GM21619 (cell line): ENCODE measurements at regions not wholly inside any gene's neighbourhood (a gene's known extent, or its start where the extent isn't known, plus 50 kb on each side); places are given as distances from the start of the nearest gene placed in this dataset.

Experiments
- ATAC-seq: cut with Tn5 transposase; IDR thresholded peaks from one replicate; pipeline ENCODE4 v1.9.1; 2021; ENCODE audit not compliant: unreplicated experiment

DNA sequence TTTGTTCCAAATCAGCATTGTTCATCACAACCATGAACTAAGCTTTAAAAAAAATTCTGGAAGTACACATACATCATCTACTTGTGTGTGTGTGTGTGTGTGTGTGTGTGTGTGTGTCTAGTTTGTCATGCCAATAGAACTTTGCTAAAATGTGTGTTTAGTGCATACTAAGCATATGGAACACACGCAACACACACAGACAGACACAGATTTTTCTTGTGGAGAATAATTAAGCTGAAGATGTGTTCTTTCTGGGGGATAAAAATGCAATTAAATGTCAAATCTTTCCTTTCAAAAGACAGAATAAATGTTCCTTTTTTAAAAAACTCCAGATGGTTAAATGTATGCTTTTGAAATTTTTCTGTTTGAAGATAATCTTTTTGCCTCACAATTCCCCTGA, 530.4 kb upstream of the INTU start:
- ATAC-seq, result no peak

DNA sequence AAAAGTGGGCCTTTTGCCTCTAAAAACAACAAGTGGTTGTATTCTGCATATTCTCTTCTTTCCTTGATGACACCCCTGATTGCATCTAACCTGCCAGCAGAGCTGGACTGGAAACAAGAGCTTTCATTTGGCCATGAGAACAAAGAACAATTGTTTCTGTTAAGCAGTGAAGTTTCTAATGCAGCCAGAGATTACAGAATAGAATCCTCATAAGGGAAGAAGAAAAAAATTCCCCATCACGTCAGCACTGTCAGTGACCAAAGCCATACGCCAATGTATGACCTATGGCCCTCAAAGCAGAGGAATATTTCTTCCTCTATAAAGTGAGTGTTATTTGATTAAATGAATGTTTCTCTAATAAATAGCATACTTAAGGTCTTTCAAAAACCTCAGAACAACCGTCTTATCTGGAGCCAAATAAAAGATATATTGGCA, 529.1 kb upstream of the INTU start:
- ATAC-seq, result no peak

DNA sequence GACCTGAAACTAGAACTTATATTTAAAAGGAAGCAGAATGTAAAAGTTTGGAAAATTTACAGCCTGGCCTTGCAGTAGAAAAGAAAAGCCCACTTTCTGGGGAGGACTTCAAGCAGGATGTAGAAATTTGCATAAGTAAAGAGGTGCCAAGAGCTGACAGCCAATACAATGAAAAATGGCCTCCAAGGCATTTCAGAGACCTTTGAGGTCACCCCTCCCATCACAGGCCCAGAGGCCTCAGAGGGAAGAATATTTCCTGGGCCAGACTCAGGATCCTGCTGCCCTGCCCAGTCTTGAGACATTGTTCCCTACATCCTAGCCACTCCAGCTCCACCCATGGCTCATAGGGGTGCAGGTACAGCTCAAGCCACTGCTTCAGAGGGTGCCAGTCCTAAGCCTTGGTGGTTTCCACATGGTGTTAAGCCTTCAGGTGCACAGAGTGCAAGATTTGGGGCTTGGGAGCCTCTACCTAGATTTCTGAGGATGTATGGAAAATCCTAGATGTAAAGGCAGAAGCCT, 518.9 kb upstream of the INTU start:
- ATAC-seq, result no peak

DNA sequence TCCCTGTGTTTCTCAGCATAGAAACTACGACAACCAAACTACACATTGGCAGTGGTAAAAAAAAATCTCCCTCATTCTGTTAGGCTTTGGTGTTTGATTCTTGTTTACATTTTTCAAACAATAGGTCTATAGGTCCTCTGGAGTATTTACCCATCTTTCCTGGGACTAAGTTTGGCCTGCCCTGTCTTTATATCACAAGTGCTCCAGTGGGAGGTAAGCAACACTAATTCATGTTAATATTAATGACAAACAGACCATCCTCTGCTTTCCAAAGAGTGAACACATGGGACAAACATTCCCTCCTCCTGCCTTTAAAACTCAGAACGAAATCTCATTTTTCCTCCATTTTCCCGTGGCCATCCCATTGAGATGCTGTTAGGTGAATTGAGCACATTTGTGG, 514.1 kb upstream of the INTU start:
- no peak for ATAC-seq

DNA sequence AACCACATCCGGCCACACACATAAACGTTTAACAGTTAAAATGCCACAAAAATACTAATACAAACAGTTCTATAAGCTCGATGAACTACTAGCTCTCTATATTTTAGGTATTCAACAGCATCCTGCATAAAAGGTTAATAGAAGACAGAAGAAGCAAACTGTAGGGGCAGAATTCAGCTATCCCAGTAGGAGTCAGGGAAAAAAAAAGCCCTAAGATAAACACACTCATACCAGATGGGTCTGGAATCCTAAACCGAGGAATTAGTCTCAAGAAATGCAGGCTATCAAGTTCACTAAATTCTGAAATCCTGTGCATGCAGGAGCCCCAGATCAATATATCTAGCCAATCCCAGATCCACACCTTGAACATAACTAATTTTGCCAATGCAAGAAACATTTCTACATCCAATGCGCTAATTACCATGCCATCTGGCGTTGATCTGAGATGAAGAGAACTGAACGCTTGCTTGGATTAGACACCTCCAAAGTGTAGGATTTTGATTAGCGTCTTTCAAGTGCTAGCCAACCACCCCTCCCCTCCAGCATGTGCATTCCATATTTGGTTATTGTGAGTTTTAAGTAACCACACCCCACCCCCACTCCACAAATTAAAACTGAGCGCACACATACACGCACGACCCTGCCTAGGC, 512.2 kb upstream of the INTU start:
- no peak for ATAC-seq

DNA sequence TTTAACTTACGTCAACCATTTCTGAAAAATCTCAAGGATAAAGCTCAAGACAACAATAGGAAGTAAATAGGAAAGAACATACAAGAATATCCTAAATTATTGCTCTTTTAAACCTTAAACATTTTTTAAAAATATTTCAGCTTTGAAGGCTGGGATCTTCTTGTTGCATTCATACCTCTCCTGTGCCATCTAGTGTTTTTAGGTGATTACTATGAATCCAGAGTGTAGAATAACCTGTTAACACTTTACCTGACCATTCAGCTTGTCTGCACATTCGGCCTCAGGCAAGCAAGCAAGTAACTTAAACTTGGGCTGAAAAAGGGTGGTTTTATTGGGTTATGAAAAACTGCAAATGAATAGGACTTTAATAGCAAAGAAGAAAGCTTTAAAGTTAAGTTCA, 507.8 kb upstream of the INTU start:
- no peak for ATAC-seq

DNA sequence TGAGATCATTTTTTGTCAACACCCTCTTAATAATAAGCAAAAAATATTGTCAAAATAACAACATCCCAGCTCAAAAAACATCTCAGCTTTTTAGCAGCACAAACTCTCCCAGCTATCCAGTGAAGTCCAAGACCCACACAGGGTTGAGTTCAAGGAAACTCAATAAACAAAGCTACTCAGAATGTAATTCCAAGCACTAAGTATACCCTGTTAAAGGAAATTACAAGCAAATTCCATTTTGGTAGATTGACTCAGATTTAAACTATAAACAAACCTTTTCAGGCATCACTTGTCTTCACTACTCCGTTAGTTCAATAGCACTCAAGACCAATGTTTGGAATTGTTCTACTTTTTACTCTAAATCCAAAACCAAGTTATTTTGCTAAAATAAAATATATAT, 506.0 kb upstream of the INTU start:
- no peak for ATAC-seq

DNA sequence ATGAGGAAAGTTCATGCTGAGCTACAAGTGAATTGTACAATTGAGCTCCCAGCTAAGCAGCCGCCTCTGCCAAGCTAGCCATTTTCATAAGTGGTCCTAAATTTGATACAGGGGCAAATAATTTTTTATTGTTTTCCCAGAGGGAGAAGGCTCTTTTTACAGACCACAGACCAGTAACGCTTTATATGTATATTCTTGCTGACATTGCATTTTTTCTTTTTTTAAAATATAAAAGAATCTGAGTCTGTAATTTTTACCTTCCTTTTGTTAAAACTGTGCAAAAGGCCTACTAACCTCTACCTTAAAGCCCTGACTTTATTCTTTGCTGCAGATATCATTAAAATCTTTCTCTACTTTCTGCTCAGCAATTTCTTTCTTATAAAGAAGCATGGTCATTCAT, 501.2 kb upstream of the INTU start:
- no peak for ATAC-seq

- no peak for ATAC-seq
Observed at GRCh38 chr4:127134490-127134889, 498.3 kb upstream of the INTU start.

DNA sequence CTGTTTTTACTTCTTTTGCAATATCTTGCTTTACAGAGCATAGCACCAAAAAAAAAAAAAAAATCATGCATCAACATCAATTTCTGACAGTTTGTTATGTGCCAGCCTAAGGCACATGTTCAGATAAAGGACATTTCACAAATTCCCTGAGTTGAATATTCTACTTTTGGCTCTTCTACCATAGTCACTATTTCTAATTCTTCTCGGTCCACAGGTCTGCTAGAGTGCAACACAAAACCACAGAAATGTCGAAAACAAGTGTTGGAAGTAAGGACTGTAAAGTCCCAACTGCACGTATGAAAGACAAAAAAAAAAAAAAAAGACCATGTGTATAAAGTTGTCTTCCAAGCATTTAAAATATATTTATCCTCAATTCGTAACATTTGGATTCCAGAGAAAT, 494.2 kb upstream of the INTU start:
- no peak for ATAC-seq

DNA sequence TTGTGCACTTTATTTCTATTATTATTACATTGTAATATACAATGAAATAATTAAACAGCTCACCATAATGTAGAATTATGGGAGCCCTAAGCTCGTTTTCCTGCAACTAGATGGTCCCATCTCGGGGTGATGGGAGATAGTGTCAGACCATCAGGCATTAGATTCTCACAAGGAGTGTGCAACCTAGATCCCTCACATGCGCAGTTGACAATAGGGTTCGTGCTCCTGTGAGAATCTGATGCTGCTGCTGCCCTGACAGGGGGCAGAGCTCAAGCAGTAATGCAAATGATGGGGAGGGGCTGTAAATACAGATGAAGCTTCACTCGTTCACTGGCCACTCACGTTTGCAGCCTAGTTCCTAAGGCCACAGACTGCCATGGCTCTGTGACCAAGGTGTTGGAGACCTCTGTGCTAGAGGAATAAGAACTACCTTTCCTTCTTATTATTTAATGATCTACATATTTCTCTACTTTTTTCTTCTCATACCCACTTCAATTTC, 492.9 kb upstream of the INTU start:
- ATAC-seq, result no peak

- no peak for ATAC-seq
Observed at GRCh38 chr4:127140306-127140705, 492.5 kb upstream of the INTU start.

DNA sequence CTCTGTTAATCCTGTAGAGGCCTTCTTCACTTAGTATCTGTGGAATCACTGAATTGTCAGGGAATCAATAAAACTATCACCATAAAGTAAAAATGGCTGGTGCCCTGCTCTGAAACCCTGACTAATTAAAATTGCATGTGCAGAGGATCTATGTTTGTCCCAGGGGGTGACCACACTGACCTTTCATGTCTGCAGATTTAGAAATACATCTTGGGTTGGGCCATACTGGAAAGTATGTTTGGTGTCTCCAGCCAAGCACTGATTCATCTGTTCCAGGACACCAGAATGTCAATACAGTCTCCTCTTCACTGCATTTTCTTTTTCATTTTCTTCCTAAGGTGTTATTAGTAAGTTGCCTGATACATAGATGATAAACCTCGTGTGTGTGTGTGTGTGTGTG, 490.9 kb upstream of the INTU start:
- no peak for ATAC-seq

DNA sequence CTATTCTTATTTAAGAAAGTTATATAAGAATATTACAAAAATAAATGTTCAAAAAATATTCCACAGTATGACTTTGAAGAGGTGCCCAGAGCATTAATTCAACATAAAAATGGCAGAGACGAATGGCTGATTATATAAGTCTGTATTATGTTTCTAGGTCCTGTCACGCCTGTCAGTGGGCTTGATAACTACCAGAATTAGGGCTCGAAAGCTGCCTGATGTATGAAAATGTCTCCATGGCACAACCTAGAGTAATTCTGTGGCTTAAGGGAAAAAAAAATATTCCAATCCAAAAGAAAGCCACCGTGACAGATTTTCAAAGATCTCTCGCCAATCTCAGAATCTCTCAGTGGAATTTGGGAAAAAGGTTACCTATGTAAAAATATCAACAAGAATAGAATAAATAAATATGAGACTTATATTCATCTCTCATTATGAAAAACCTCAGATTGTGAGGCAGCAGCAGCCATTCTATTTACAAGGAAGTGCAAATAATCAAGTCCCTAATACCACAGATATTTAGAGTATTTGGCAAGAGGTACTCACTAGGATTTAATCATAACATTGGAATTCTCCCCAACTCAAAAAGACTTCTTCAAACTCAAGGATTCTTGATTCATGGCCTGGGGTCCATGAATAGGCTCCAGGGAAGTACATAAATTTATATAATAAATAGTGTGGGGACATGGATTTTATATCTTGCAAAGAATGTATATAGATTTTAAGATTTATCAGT, 489.1 kb upstream of the INTU start:
- ATAC-seq, result no peak

GRCh38 chr4:127145006-127145540, 487.7 kb upstream of the INTU start:
- no peak for ATAC-seq

GRCh38 chr4:127148165-127148564, 484.6 kb upstream of the INTU start:
- ATAC-seq, result no peak

GRCh38 chr4:127149086-127149485, 483.7 kb upstream of the INTU start:
- no peak for ATAC-seq

GRCh38 chr4:127151941-127152340, 480.8 kb upstream of the INTU start:
- ATAC-seq, result no peak

DNA sequence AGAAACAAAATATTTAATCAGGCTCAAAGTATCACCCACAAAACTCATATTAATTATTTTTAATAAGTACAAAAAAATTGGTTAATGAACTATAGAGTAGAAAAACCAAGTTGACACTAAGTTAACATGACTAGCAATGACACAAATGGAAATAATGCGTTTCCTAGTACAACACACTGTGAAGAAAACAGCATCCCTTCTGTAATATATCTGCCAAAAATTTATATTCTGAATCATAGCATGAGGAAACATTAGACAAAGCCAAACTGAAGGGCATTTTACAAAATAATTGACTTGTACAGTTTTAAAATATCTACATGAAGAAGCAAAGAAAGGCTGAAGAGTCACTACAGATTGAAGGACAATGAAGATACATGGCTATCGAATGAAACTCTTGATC, 477.6 kb upstream of the INTU start:
- ATAC-seq, result no peak

DNA sequence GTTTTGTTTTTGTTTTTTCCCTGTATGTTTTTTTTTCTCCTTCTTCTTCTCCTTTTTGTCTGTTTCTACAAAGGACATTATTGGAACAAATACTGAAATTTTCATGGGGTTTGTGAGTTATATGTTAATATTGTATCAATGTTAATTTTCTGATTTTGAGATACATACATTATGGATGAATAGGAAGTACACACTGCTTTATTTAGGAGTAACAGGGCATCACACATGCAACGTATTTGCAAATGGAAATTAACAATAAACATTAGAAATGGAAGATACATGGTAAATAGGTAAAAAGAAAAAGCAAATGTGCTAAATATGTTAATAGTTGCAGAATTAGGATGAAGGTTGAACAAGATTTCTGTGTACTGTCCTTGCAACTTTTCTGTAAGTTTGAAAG, 477.2 kb upstream of the INTU start:
- no peak for ATAC-seq

DNA sequence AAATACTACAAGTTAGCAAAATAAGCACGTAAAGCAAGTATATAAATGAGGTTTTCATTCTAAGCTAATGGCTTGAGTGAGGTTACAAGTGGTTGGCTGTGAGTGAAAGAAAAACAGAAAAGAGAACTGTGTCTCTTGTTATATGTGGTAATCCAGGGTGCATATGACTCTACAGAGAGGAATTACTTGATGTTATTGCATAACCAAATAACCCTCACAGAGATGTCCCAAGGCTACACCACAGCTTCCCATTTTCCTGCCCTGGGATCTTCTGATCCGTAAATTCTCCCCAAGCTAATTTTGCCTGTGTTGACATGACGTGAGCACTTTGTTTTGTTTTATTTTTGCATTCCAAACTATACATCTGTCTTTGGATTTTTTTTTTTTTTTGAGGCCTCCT, 470.0 kb upstream of the INTU start:
- no peak for ATAC-seq

DNA sequence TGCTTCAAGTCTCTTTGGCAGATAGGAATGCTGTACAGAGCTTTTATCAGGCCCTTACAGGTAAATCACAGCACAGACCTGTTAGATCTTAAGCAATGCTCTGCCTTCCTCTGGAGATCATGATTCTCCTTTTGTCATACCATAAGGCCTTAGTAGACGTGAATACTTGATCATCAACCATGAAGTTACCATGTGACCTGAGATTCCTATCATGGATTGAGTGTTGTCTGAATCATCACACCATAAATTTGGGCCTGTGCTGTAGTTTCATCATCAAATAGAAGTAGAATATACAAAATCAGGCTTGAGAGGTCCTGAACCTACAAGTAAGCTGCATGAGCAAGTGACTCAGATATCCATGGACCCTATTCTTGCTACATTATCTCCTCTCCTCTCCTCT, 466.8 kb upstream of the INTU start:
- no peak for ATAC-seq
